A673 (cell line): ENCODE measurements at regions not wholly inside any gene's neighbourhood (a gene's known extent, or its start where the extent isn't known, plus 50 kb on each side); places are given as distances from the start of the nearest gene placed in this dataset.

Experiments
- BruUV-seq: library from RNA; stranded (reverse); fragments of 400-500 nt; replicated peaks from 2 replicates; lab custom pipeline; 2021; lab: Mats Ljungman, UMichigan
- CTCF ChIA-PET: fragments of 300-600 bp; sonication (Branson Sonifier 250); formaldehyde crosslinking; loops from one replicate; lab custom pipeline; 2022; ENCODE audit warnings: antibody characterized with exemption; lab: Charles Lee
- POLR2A ChIA-PET: fragments of 300-600 bp; sonication (Branson Sonifier 250); formaldehyde crosslinking; loops from one replicate; lab custom pipeline; 2022; ENCODE audit warnings: antibody characterized with exemption; ENCODE audit not compliant: low non-redundant PET; lab: Charles Lee
- DNase-seq: peaks from one replicate; pipeline ENCODE4 v3.0.0-alpha.2; 2015; ENCODE audit warnings: low spot score
- H3K27ac ChIP-seq: fragments of 200-600 bp; sonication (generic); 2 replicates; pipeline ENCODE4 v1.5.1; 2016; ENCODE audit warnings: mixed run types, low read depth, mild to moderate bottlenecking, mixed read lengths, antibody characterized with exemption, low read length; ENCODE audit not compliant: poor library complexity, severe bottlenecking
- H3K27me3 ChIP-seq: fragments of 200-600 bp; sonication (generic); replicated peaks from 2 replicates; pipeline ENCODE4 v1.6.1; 2017; ENCODE audit warnings: mixed run types, low read depth, mild to moderate bottlenecking, mixed read lengths, antibody characterized with exemption, low read length; ENCODE audit not compliant: insufficient read depth, poor library complexity
- H3K36me3 ChIP-seq: fragments of 200-600 bp; sonication (generic); 2 replicates; pipeline ENCODE4 v1.6.1; 2016; ENCODE audit warnings: mixed run types, mild to moderate bottlenecking, mixed read lengths, antibody characterized with exemption, low read length; ENCODE audit not compliant: insufficient read depth, poor library complexity, severe bottlenecking
- H3K4me1 ChIP-seq: fragments of 200-600 bp; sonication (generic); 2 replicates; pipeline ENCODE4 v1.6.1; 2017; ENCODE audit warnings: mixed run types, mild to moderate bottlenecking, mixed read lengths, antibody characterized with exemption, low read length; ENCODE audit not compliant: insufficient read depth, poor library complexity, severe bottlenecking
- H3K4me3 ChIP-seq: fragments of 200-600 bp; sonication (generic); 2 replicates; pipeline ENCODE4 v1.5.1; 2016; ENCODE audit warnings: low read depth, mixed run types, mild to moderate bottlenecking, mixed read lengths, low read length; ENCODE audit not compliant: poor library complexity, severe bottlenecking
- H3K9me3 ChIP-seq: fragments of 200-600 bp; sonication (generic); 2 replicates; pipeline ENCODE4 v1.6.1; 2016; ENCODE audit warnings: mixed run types, low read depth, mild to moderate bottlenecking, mixed read lengths, antibody characterized with exemption, low read length; ENCODE audit not compliant: poor library complexity, severe bottlenecking
- CTCF ChIP-seq: fragments of 300-800, 200-600 bp; sonication (generic); conservative IDR thresholded peaks from 2 replicates; pipeline ENCODE4 v1.5.1; 2017; ENCODE audit warnings: low read depth, mild to moderate bottlenecking, antibody characterized with exemption, low read length, moderate library complexity, mixed read lengths
- EZH2 ChIP-seq: fragments of 200-600 bp; sonication (generic); IDR thresholded peaks from 2 replicates; pipeline ENCODE4 v1.6.1; 2017; ENCODE audit warnings: borderline replicate concordance, low read depth, mild to moderate bottlenecking, mixed read lengths, antibody characterized with exemption, low read length; ENCODE audit not compliant: poor library complexity, severe bottlenecking
- intact Hi-C: fragments of 100-400 bp; cut with micrococcal nuclease; formaldehyde crosslinking; loops from one replicate; pipeline ENCODE4 v1.10.0; 2022; ENCODE audit not compliant: unreplicated experiment

GRCh38 chr4:142909908-142910307 lies 63.8 kb upstream of the INPP4B start:
- Histone ChIP-seq H3K9me3 (no peaks in the 10 kb centered on the region), H3K4me1 (no peaks in the 10 kb centered on the region), H3K4me3 (no peak overlapping the region), H3K27ac (no peak overlapping the region), H3K27me3 (no peaks in the 10 kb centered on the region), H3K36me3 (no peaks in the 10 kb centered on the region)
- BruUV-seq = no TSS peak
- TF ChIP-seq EZH2 (no peak), CTCF (no peak)
- ChIA-PET POLR2A (no interaction called here), CTCF (no interaction called here)
- DNase-seq = no peak
- intact Hi-C loops = no loop called here

GRCh38 chr4:142913034-142913433 lies 66.9 kb upstream of the INPP4B start:
- Histone ChIP-seq H3K36me3 (no peaks in the 10 kb centered on the region), H3K27me3 (no peaks in the 10 kb centered on the region), H3K27ac (no peak overlapping the region), H3K9me3 (no peaks in the 10 kb centered on the region), H3K4me1 (no peaks in the 10 kb centered on the region), H3K4me3 (no peak overlapping the region)
- no peak for DNase-seq
- BruUV-seq = no TSS peak
- POLR2A ChIA-PET = interaction anchor here (0.6 kb wide), 1 partner anchor 1821 kb away, joined by 4 read pairs; no protein-coding TSS in a partner anchor
- intact Hi-C loops = no loop called here
- TF ChIP-seq CTCF = no peak
- TF ChIP-seq EZH2 = no peak
- CTCF ChIA-PET = no interaction called here

GRCh38 chr4:142913461-142914030 lies 67.4 kb upstream of the INPP4B start:
- ChIA-PET POLR2A (interaction anchor here (0.6 kb wide), 1 partner anchor 1822 kb away, joined by 4 read pairs; no protein-coding TSS in a partner anchor), CTCF (no interaction called here)
- H3K36me3 ChIP-seq = no peaks in the 10 kb centered on the region
- BruUV-seq = no TSS peak
- no peak for DNase-seq
- H3K4me1 ChIP-seq = no peaks in the 10 kb centered on the region
- no peak for TF ChIP-seq EZH2
- TF ChIP-seq CTCF = no peak
- H3K4me3 ChIP-seq = no peak overlapping the region
- no peak overlapping the region for H3K27ac ChIP-seq
- H3K27me3 ChIP-seq = no peaks in the 10 kb centered on the region
- intact Hi-C loops = no loop called here
- no peaks in the 10 kb centered on the region for H3K9me3 ChIP-seq
